ENCODE measurements at regions not wholly inside any gene's neighbourhood (a gene's known extent, or its start where the extent isn't known, plus 50 kb on each side); places are given as distances from the start of the nearest gene placed in this dataset.

GRCh38 chr10:71125749-71126107, 86.6 kb upstream of the UNC5B start:
- Mint-ChIP-seq H3K27ac (peak overlapping the region; percentile 27), H3K9me3 (peaks cover 11% of the 10 kb centered on the region), H3K36me3 (no peaks in the 10 kb centered on the region), H3K4me1 (peaks cover 31% of the 10 kb centered on the region), H3K4me3 (no peak overlapping the region), H3K27me3 (ENCODE audit: insufficient read depth, low read depth) (peaks cover 2% of the 10 kb centered on the region)
- Histone ChIP-seq H3K9ac (no peak overlapping the region), H3K27me3 (no peaks in the 10 kb centered on the region), H3K4me1 (peaks cover 7% of the 10 kb centered on the region), H3K4me2 (no peak overlapping the region), H3F3A (ENCODE audit: low read depth) (no peaks in the 10 kb centered on the region), H3K36me3 (no peaks in the 10 kb centered on the region), H3K27ac (no peak overlapping the region), H3K79me2 (ENCODE audit: low read depth) (no peaks in the 10 kb centered on the region), H2AFZ (replicated peaks) (no peak overlapping the region), H4K20me1 (ENCODE audit: low read depth) (no peaks in the 10 kb centered on the region), H3K4me3 (no peak overlapping the region), H3K9me3 (ENCODE audit: low read depth) (no peaks in the 10 kb centered on the region)
- DNase-seq (ENCODE audit: low spot score), result no peak
- no peak for TF ChIP-seq CTCF (IDR thresholded peaks at IDR 0.05)
- no peak for TF ChIP-seq EZH2phosphoT487 (IDR thresholded peaks at IDR 0.05)
- no peak for TF ChIP-seq EZH2 (IDR thresholded peaks at IDR 0.05)

GRCh38 chr10:71126432-71126831, 85.9 kb upstream of the UNC5B start:
- Mint-ChIP-seq H3K4me3 (no peak overlapping the region), H3K36me3 (no peaks in the 10 kb centered on the region), H3K4me1 (peaks cover 38% of the 10 kb centered on the region), H3K27ac (peak overlapping the region; percentile 82), H3K9me3 (peaks cover 7% of the 10 kb centered on the region), H3K27me3 (ENCODE audit: insufficient read depth, low read depth) (peaks cover 4% of the 10 kb centered on the region)
- Histone ChIP-seq H3K27me3 (no peaks in the 10 kb centered on the region), H3K9me3 (ENCODE audit: low read depth) (no peaks in the 10 kb centered on the region), H3K4me1 (peaks cover 7% of the 10 kb centered on the region), H3K36me3 (no peaks in the 10 kb centered on the region), H2AFZ (replicated peaks) (no peak overlapping the region), H3K4me2 (no peak overlapping the region), H4K20me1 (ENCODE audit: low read depth) (no peaks in the 10 kb centered on the region), H3K27ac (no peak overlapping the region), H3F3A (ENCODE audit: low read depth) (no peaks in the 10 kb centered on the region), H3K79me2 (ENCODE audit: low read depth) (no peaks in the 10 kb centered on the region), H3K4me3 (no peak overlapping the region), H3K9ac (no peak overlapping the region)
- TF ChIP-seq EZH2 (IDR thresholded peaks at IDR 0.05) (no peak), CTCF (IDR thresholded peaks at IDR 0.05) (no peak)
- DNase-seq (ENCODE audit: low spot score), result no peak

- H3K27me3 Mint-ChIP-seq (ENCODE audit: insufficient read depth, low read depth), result peaks cover 4% of the 10 kb centered on the region
- no peaks in the 10 kb centered on the region for H3K27me3 ChIP-seq
- no peaks in the 10 kb centered on the region for H3K36me3 Mint-ChIP-seq
- no peaks in the 10 kb centered on the region for H3K9me3 ChIP-seq (ENCODE audit: low read depth)
- H3K27ac Mint-ChIP-seq, result peak overlapping the region; percentile 16
- no peaks in the 10 kb centered on the region for H3K36me3 ChIP-seq
- no peak overlapping the region for H3K4me3 Mint-ChIP-seq
- DNase-seq (ENCODE audit: low spot score), result peak; percentile 27
- no peaks in the 10 kb centered on the region for H3F3A ChIP-seq (ENCODE audit: low read depth)
- H3K4me1 Mint-ChIP-seq, result peaks cover 40% of the 10 kb centered on the region
- no peak overlapping the region for H2AFZ ChIP-seq (replicated peaks)
- no peaks in the 10 kb centered on the region for H4K20me1 ChIP-seq (ENCODE audit: low read depth)
- H3K4me3 ChIP-seq, result no peak overlapping the region
- no peak overlapping the region for H3K9ac ChIP-seq
- no peaks in the 10 kb centered on the region for H3K79me2 ChIP-seq (ENCODE audit: low read depth)
- TF ChIP-seq CTCF (IDR thresholded peaks at IDR 0.05), result no peak
- TF ChIP-seq EZH2 (IDR thresholded peaks at IDR 0.05), result no peak
- no peak for TF ChIP-seq EZH2phosphoT487 (IDR thresholded peaks at IDR 0.05)
- no peak overlapping the region for H3K27ac ChIP-seq
- H3K4me2 ChIP-seq, result peak overlapping the region; percentile 37
- peaks cover 7% of the 10 kb centered on the region for H3K4me1 ChIP-seq
- H3K9me3 Mint-ChIP-seq, result peaks cover 7% of the 10 kb centered on the region
Measured at GRCh38 chr10:71127104-71127503, 85.3 kb upstream of the UNC5B start.

GRCh38 chr10:71127773-71128172, 84.6 kb upstream of the UNC5B start:
- no peak overlapping the region for H3K4me2 ChIP-seq
- no peak overlapping the region for H3K27ac ChIP-seq
- no peak overlapping the region for H3K4me3 ChIP-seq
- H3K9me3 Mint-ChIP-seq, result peaks cover 7% of the 10 kb centered on the region
- H4K20me1 ChIP-seq (ENCODE audit: low read depth), result no peaks in the 10 kb centered on the region
- H3F3A ChIP-seq (ENCODE audit: low read depth), result no peaks in the 10 kb centered on the region
- peaks cover 42% of the 10 kb centered on the region for H3K4me1 Mint-ChIP-seq
- no peak overlapping the region for H3K4me3 Mint-ChIP-seq
- no peaks in the 10 kb centered on the region for H3K79me2 ChIP-seq (ENCODE audit: low read depth)
- peaks cover 4% of the 10 kb centered on the region for H3K27me3 Mint-ChIP-seq (ENCODE audit: insufficient read depth, low read depth)
- H3K36me3 ChIP-seq, result no peaks in the 10 kb centered on the region
- no peaks in the 10 kb centered on the region for H3K9me3 ChIP-seq (ENCODE audit: low read depth)
- DNase-seq (ENCODE audit: low spot score), result no peak
- H3K9ac ChIP-seq, result no peak overlapping the region
- H3K4me1 ChIP-seq, result peaks cover 7% of the 10 kb centered on the region
- H3K27ac Mint-ChIP-seq, result no peak overlapping the region
- H3K27me3 ChIP-seq, result no peaks in the 10 kb centered on the region
- TF ChIP-seq CTCF (IDR thresholded peaks at IDR 0.05) (no peak), EZH2 (IDR thresholded peaks at IDR 0.05) (no peak), EZH2phosphoT487 (IDR thresholded peaks at IDR 0.05) (no peak)
- H2AFZ ChIP-seq (replicated peaks), result no peak overlapping the region
- H3K36me3 Mint-ChIP-seq, result no peaks in the 10 kb centered on the region

Measured in neural progenitor cell (in vitro differentiated cells).